ENCODE measurements at regions not wholly inside any gene's neighbourhood (a gene's known extent, or its start where the extent isn't known, plus 50 kb on each side); places are given as distances from the start of the nearest gene placed in this dataset.
A peak's percentile ranks its signal among the peaks of the same experiment; 100 is the strongest.

DNA sequence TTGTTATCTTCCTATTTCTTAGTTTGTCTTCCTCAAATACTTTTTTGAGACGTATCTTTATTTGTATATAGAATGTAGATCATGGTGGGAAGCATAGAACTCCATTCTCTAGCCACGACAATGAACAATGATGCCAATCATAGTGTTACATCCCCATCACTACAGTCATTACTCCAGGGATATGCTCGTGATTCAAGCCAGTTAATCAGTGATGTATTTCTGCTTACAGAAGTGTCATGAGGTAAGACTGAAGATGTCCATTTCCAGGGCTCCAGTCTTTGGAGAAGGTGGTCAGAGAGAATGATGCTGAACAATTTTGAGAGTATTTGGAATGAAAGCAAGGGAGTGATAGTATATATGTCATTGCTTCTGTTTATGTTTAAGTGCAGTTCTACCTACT is 777.2 kb upstream of the TMEFF2 start:
- no peak overlapping the region for H3K4me3 ChIP-seq (replicated peaks in 1 of 3; ENCODE audit: insufficient read depth in 1 of 3, low read depth in 2 of 3, low read length in 3 of 3)
- H3K4me2 ChIP-seq (ENCODE audit: low read depth, low read length), result no peak overlapping the region
- no peak overlapping the region for H2AFZ ChIP-seq (ENCODE audit: low read length)
- no peaks in the 10 kb centered on the region for H3K79me2 ChIP-seq (ENCODE audit: insufficient read depth, low read length)
- H4K20me1 ChIP-seq (ENCODE audit: insufficient read depth, low read length), result no peaks in the 10 kb centered on the region
- FAIRE-seq (no peak), DNase-seq (ENCODE audit: low spot score) (no peak), ATAC-seq (no peak)
- WGBS (ENCODE audit: low lambda C conversion rate), result 2% methylated on average over 3 of the region's 3 CpGs
- H3K4me1 ChIP-seq (ENCODE audit: insufficient read depth, low read length), result no peaks in the 10 kb centered on the region
- no peak for TF ChIP-seq KDM1A (CRISPR knock-in tag; IDR thresholded peaks at IDR 0.05)
- no peak for TF ChIP-seq U2AF1 (optimal IDR thresholded peaks at IDR 0.05; ENCODE audit: low read depth, low read length)
- TF ChIP-seq YY1 (IDR thresholded peaks at IDR 0.05; ENCODE audit: insufficient read depth, insufficient replicate concordance, low read depth, low read length), result no peak
- TF ChIP-seq SMARCC2 (IDR thresholded peaks at IDR 0.05), result no peak
- TF ChIP-seq, protein P1, sequence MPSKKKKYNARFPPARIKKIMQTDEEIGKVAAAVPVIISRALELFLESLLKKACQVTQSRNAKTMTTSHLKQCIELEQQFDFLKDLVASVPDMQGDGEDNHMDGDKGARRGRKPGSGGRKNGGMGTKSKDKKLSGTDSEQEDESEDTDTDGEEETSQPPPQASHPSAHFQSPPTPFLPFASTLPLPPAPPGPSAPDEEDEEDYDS (CRISPR knock-in tag; IDR thresholded peaks at IDR 0.05), result no peak
- TF ChIP-seq CREB1 (IDR thresholded peaks at IDR 0.05), result 0 out of 2 replicates have a peak, but pooled peaks have one; percentile 6
- TF ChIP-seq CREB1 (CRISPR knock-in tag; IDR thresholded peaks at IDR 0.05), result no peak
- TF ChIP-seq POLR2AphosphoS2 (IDR thresholded peaks at IDR 0.05; ENCODE audit: low read depth, low read length), result no peak
- no peak overlapping the region for H3K27ac ChIP-seq (ENCODE audit: extremely low read length, insufficient read depth, low read length)
- intact Hi-C loops (cut with micrococcal nuclease; ENCODE audit: unreplicated experiment), result no loop called here
- H3K9me3 ChIP-seq (ENCODE audit: low read length), result no peaks in the 10 kb centered on the region
- BruUV-seq (replicated peaks), result no TSS peak
- H3K9ac ChIP-seq (ENCODE audit: insufficient read depth, low read depth, low read length), result no peak overlapping the region
- in situ Hi-C loops (cut with HindIII; ENCODE audit: extremely low pct_ligation_motif_present, low pct_unique_long_range_greater_than_20kb), result no loop called here
- ChIA-PET POLR2A (no interaction called here), CTCF (ENCODE audit: low intra/inter-chr PET ratio, low total read pairs) (no interaction called here)
- no peaks in the 10 kb centered on the region for H3K36me3 ChIP-seq (replicated peaks in 1 of 2; ENCODE audit: control insufficient read depth in 1 of 2, insufficient read depth in 2 of 2, low read length in 2 of 2)
- no peaks in the 10 kb centered on the region for H3K27me3 ChIP-seq (ENCODE audit: control insufficient read depth in 1 of 2, insufficient read depth in 2 of 2, low read length in 2 of 2)

DNA sequence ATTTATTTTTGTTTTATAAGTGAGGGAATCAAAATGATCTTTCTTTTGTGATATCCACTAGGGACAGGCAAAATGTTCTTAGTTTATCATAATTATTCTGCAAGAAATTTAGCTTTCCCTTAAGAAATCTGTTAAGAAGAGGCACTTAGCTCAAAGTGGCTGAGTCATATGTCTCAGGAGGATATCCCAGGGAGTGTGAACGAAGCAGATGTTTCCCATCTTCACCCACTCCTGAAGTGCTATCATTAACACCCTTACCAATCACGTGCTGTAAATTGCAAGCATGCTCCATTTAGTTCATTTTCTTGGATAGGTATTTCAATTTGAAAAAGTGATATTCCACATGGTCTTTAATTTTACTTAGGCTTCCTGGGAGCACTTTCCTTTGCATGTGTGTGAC is 774.3 kb upstream of the TMEFF2 start:
- DNase-seq (ENCODE audit: low spot score), result no peak
- FAIRE-seq, result no peak
- Histone ChIP-seq H2AFZ (ENCODE audit: low read length) (no peak overlapping the region), H4K20me1 (ENCODE audit: insufficient read depth, low read length) (no peaks in the 10 kb centered on the region), H3K27ac (ENCODE audit: extremely low read length, insufficient read depth, low read length) (no peak overlapping the region), H3K9ac (ENCODE audit: insufficient read depth, low read depth, low read length) (no peak overlapping the region), H3K4me3 (replicated peaks in 1 of 3; ENCODE audit: insufficient read depth in 1 of 3, low read depth in 2 of 3, low read length in 3 of 3) (no peak overlapping the region), H3K79me2 (ENCODE audit: insufficient read depth, low read length) (no peaks in the 10 kb centered on the region), H3K4me2 (ENCODE audit: low read depth, low read length) (no peak overlapping the region), H3K36me3 (replicated peaks in 1 of 2; ENCODE audit: control insufficient read depth in 1 of 2, insufficient read depth in 2 of 2, low read length in 2 of 2) (no peaks in the 10 kb centered on the region), H3K4me1 (ENCODE audit: insufficient read depth, low read length) (no peaks in the 10 kb centered on the region), H3K27me3 (ENCODE audit: control insufficient read depth in 1 of 2, insufficient read depth in 2 of 2, low read length in 2 of 2) (no peaks in the 10 kb centered on the region), H3K9me3 (ENCODE audit: low read length) (no peaks in the 10 kb centered on the region)
- 0% methylated on average over 2 of the region's 2 CpGs for WGBS (ENCODE audit: low lambda C conversion rate)
- in situ Hi-C loops (cut with HindIII; ENCODE audit: extremely low pct_ligation_motif_present, low pct_unique_long_range_greater_than_20kb) (no loop called here), intact Hi-C loops (cut with micrococcal nuclease; ENCODE audit: unreplicated experiment) (no loop called here)
- ChIA-PET CTCF (ENCODE audit: low intra/inter-chr PET ratio, low total read pairs) (no interaction called here), POLR2A (no interaction called here)
- no peak for ATAC-seq
- BruUV-seq (replicated peaks), result no TSS peak
- TF ChIP-seq BRD4 (CRISPR knock-in tag; IDR thresholded peaks at IDR 0.05), result no peak
- no peak for TF ChIP-seq CREM (IDR thresholded peaks at IDR 0.05)
- no peak for TF ChIP-seq CREM (CRISPR knock-in tag; IDR thresholded peaks at IDR 0.05)
- TF ChIP-seq, protein P2, sequence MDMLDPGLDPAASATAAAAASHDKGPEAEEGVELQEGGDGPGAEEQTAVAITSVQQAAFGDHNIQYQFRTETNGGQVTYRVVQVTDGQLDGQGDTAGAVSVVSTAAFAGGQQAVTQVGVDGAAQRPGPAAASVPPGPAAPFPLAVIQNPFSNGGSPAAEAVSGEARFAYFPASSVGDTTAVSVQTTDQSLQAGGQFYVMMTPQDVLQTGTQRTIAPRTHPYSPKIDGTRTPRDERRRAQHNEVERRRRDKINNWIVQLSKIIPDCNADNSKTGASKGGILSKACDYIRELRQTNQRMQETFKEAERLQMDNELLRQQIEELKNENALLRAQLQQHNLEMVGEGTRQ (IDR thresholded peaks at IDR 0.05; ENCODE audit: low read depth, low read length), result no peak
- TF ChIP-seq, protein P2 (CRISPR knock-in tag; IDR thresholded peaks at IDR 0.05; ENCODE audit: borderline replicate concordance), result no peak
- TF ChIP-seq, protein P3, sequence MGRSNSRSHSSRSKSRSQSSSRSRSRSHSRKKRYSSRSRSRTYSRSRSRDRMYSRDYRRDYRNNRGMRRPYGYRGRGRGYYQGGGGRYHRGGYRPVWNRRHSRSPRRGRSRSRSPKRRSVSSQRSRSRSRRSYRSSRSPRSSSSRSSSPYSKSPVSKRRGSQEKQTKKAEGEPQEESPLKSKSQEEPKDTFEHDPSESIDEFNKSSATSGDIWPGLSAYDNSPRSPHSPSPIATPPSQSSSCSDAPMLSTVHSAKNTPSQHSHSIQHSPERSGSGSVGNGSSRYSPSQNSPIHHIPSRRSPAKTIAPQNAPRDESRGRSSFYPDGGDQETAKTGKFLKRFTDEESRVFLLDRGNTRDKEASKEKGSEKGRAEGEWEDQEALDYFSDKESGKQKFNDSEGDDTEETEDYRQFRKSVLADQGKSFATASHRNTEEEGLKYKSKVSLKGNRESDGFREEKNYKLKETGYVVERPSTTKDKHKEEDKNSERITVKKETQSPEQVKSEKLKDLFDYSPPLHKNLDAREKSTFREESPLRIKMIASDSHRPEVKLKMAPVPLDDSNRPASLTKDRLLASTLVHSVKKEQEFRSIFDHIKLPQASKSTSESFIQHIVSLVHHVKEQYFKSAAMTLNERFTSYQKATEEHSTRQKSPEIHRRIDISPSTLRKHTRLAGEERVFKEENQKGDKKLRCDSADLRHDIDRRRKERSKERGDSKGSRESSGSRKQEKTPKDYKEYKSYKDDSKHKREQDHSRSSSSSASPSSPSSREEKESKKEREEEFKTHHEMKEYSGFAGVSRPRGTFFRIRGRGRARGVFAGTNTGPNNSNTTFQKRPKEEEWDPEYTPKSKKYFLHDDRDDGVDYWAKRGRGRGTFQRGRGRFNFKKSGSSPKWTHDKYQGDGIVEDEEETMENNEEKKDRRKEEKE (IDR thresholded peaks at IDR 0.05), result no peak
- TF ChIP-seq, protein P4, sequence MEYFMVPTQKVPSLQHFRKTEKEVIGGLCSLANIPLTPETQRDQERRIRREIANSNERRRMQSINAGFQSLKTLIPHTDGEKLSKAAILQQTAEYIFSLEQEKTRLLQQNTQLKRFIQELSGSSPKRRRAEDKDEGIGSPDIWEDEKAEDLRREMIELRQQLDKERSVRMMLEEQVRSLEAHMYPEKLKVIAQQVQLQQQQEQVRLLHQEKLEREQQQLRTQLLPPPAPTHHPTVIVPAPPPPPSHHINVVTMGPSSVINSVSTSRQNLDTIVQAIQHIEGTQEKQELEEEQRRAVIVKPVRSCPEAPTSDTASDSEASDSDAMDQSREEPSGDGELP (IDR thresholded peaks at IDR 0.05; ENCODE audit: borderline replicate concordance, low read depth), result no peak
- no peak for TF ChIP-seq ZMYM2 (CRISPR knock-in tag; IDR thresholded peaks at IDR 0.05)
